Keratinocyte (primary cell): ENCODE measurements at regions not wholly inside any gene's neighbourhood (a gene's known extent, or its start where the extent isn't known, plus 50 kb on each side); places are given as distances from the start of the nearest gene placed in this dataset.

Experiments
- DNase-seq: peaks from one replicate; pipeline ENCODE4 v3.0.0-alpha.2; 2011; ENCODE audit warnings: low read depth, missing footprints, low spot score
- FAIRE-seq: peaks from 2 replicates; lab custom pipeline; 2011; peaks lifted over from hg19 to GRCh38; lab: Jason Lieb, UNC
- H2AFZ ChIP-seq: 2 replicates; pipeline ENCODE4 v1.6.0; 2012; ENCODE audit warnings: low read length, control low read depth, inconsistent platforms; ENCODE audit not compliant: control insufficient read depth
- H3K27ac ChIP-seq: 2 replicates; pipeline ENCODE4 v1.5.1; 2011; ENCODE audit warnings: low read length; ENCODE audit not compliant: control insufficient read depth, insufficient read depth
- H3K27me3 ChIP-seq: 3 replicates; pipeline ENCODE4 v1.6.0; 2011; ENCODE audit warnings: low read length; ENCODE audit not compliant: control insufficient read depth, insufficient read depth; ENCODE audit errors: extremely low read depth
- H3K36me3 ChIP-seq, 2 experiments: 2 replicates in 1 of 2; 3 replicates in 1 of 2; pipeline ENCODE4 v1.5.1; 2011; ENCODE audit warnings: low read length in 2 of 2, mild to moderate bottlenecking in 1 of 2; ENCODE audit not compliant: control insufficient read depth in 2 of 2, insufficient read depth in 2 of 2; ENCODE audit errors: extremely low read depth in 1 of 2
- H3K4me1 ChIP-seq: 3 replicates; pipeline ENCODE4 v1.5.1; 2011; ENCODE audit warnings: low read length; ENCODE audit not compliant: control insufficient read depth, insufficient read depth; ENCODE audit errors: extremely low read depth
- H3K4me2 ChIP-seq: 3 replicates; pipeline ENCODE4 v1.6.0; 2011; ENCODE audit warnings: low read depth, low read length; ENCODE audit not compliant: control insufficient read depth, insufficient read depth; ENCODE audit errors: extremely low read depth
- H3K4me3 ChIP-seq, 3 experiments: fragments of 200-600 bp in 1 of 3; sonication (generic) in 1 of 3; 2 replicates in 2 of 3; 3 replicates in 1 of 3; pipeline ENCODE4 v1.5.1; 2011 to 2016; ENCODE audit warnings: low read length in 3 of 3, mild to moderate bottlenecking in 3 of 3, control low read depth in 2 of 3, inconsistent platforms in 1 of 3, low read depth in 1 of 3, mixed read lengths in 1 of 3, mixed run types in 1 of 3, moderate library complexity in 1 of 3; ENCODE audit not compliant: control insufficient read depth in 2 of 3, insufficient read depth in 2 of 3; ENCODE audit errors: extremely low read depth in 1 of 3
- H3K79me2 ChIP-seq: 2 replicates; pipeline ENCODE4 v1.6.0; 2012; ENCODE audit warnings: low read length; ENCODE audit not compliant: control insufficient read depth, insufficient read depth
- H3K9ac ChIP-seq: 3 replicates; pipeline ENCODE4 v1.6.0; 2011; ENCODE audit warnings: low read length; ENCODE audit not compliant: control insufficient read depth, insufficient read depth; ENCODE audit errors: extremely low read depth
- H3K9me1 ChIP-seq: 3 replicates; pipeline ENCODE4 v1.6.0; 2011; ENCODE audit warnings: low read length; ENCODE audit not compliant: control insufficient read depth, insufficient read depth; ENCODE audit errors: extremely low read depth
- H3K9me3 ChIP-seq: 2 replicates; pipeline ENCODE4 v1.5.1; 2012; ENCODE audit warnings: low read depth, low read length; ENCODE audit not compliant: control insufficient read depth
- H4K20me1 ChIP-seq: 3 replicates; pipeline ENCODE4 v1.6.0; 2011; ENCODE audit warnings: low read length; ENCODE audit not compliant: control insufficient read depth, insufficient read depth; ENCODE audit errors: extremely low read depth
- EZH2 ChIP-seq: IDR thresholded peaks from one replicate; pipeline ENCODE4 v1.6.1; 2012; ENCODE audit warnings: inconsistent platforms, mild to moderate bottlenecking, low read length, moderate library complexity
- dilution Hi-C: fragments of 300-500 bp; cut with MboI; formaldehyde crosslinking; loops from one replicate; pipeline ENCODE4 v1.7.0; 2020; ENCODE audit warnings: low sequenced_read_pairs; ENCODE audit not compliant: extremely low pct_ligation_motif_present
- TF ChIP-seq, protein P1 (sequence below), 3 experiments: IDR thresholded peaks in 1 of 3; conservative IDR thresholded peaks in 1 of 3; optimal IDR thresholded peaks in 1 of 3; 2 replicates in 2 of 3; 3 replicates in 1 of 3; pipeline versions ENCODE3 to v1.5.1; 2011; ENCODE audit warnings: low read length in 3 of 3, mild to moderate bottlenecking in 3 of 3, moderate library complexity in 2 of 3, control low read depth in 1 of 3, inconsistent platforms in 1 of 3; ENCODE audit not compliant: insufficient read depth in 2 of 3; ENCODE audit errors: extremely low read depth in 1 of 3

DNA sequence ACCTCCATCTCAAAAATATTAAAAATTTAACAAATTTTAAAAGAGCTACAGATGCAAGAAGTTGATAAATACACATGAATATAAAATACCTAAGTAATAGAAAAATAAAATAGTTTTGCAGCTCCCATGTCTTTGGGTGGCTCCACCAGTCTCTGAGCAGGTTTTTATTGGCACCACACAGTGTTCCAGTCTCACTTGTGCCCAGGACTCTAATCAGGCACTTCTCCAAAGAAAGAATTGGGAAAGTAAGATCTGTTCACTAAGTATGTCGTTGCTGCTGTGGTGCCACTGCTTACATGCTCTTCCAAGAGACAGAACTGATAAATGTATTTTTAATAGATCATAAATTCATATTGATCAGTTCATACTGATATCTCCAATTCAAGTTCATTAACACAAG, 92.5 kb upstream of the ABI3BP start:
- Histone ChIP-seq H2AFZ (no peak overlapping the region), H3K27me3 (no peaks in the 10 kb centered on the region), H3K4me3 (no peak overlapping the region), H3K4me1 (no peaks in the 10 kb centered on the region), H4K20me1 (no peaks in the 10 kb centered on the region), H3K79me2 (no peaks in the 10 kb centered on the region), H3K4me2 (no peak overlapping the region), H3K27ac (no peak overlapping the region), H3K36me3 (no peaks in the 10 kb centered on the region), H3K9ac (no peak overlapping the region), H3K9me1 (no peaks in the 10 kb centered on the region), H3K9me3 (no peaks in the 10 kb centered on the region)
- TF ChIP-seq, protein P1, sequence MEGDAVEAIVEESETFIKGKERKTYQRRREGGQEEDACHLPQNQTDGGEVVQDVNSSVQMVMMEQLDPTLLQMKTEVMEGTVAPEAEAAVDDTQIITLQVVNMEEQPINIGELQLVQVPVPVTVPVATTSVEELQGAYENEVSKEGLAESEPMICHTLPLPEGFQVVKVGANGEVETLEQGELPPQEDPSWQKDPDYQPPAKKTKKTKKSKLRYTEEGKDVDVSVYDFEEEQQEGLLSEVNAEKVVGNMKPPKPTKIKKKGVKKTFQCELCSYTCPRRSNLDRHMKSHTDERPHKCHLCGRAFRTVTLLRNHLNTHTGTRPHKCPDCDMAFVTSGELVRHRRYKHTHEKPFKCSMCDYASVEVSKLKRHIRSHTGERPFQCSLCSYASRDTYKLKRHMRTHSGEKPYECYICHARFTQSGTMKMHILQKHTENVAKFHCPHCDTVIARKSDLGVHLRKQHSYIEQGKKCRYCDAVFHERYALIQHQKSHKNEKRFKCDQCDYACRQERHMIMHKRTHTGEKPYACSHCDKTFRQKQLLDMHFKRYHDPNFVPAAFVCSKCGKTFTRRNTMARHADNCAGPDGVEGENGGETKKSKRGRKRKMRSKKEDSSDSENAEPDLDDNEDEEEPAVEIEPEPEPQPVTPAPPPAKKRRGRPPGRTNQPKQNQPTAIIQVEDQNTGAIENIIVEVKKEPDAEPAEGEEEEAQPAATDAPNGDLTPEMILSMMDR (optimal IDR thresholded peaks at IDR 0.05 in 1 of 3, IDR thresholded peaks at IDR 0.05 in 1 of 3, conservative IDR thresholded peaks at IDR 0.05 in 1 of 3; ENCODE audit: extremely low read depth in 1 of 3, insufficient read depth in 2 of 3, low read length in 3 of 3) = no peak
- no peak for TF ChIP-seq EZH2
- FAIRE-seq (no peak), DNase-seq (no peak)
- dilution Hi-C loops = no loop called here

DNA sequence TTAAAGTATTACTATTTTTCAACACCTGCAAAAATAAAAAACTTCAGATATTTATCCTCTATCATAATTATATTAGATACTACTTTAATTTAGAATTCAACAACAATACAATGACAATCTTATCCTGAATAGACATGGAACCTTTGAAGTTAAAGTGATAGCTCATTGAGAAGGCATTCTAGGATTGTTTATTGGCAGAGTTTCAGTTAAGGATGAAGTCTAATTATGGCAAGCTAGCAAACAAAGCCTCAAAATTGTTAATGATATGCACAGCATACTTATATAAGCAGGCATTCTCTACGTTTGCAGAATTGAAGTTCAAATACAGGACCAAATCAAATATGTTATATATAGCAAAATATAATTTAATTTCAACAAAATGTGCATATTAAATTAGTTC, 91.2 kb upstream of the ABI3BP start:
- no peaks in the 10 kb centered on the region for H3K9me1 ChIP-seq
- no peaks in the 10 kb centered on the region for H3K4me1 ChIP-seq
- no peaks in the 10 kb centered on the region for H3K36me3 ChIP-seq
- H2AFZ ChIP-seq = no peak overlapping the region
- FAIRE-seq (no peak), DNase-seq (no peak)
- H3K27ac ChIP-seq = no peak overlapping the region
- dilution Hi-C loops = no loop called here
- H3K9ac ChIP-seq = no peak overlapping the region
- H3K79me2 ChIP-seq = no peaks in the 10 kb centered on the region
- no peaks in the 10 kb centered on the region for H3K27me3 ChIP-seq
- H3K9me3 ChIP-seq = no peaks in the 10 kb centered on the region
- no peaks in the 10 kb centered on the region for H4K20me1 ChIP-seq
- H3K4me3 ChIP-seq = no peak overlapping the region
- TF ChIP-seq EZH2 = no peak
- TF ChIP-seq, protein P1 (optimal IDR thresholded peaks at IDR 0.05 in 1 of 3, IDR thresholded peaks at IDR 0.05 in 1 of 3, conservative IDR thresholded peaks at IDR 0.05 in 1 of 3; ENCODE audit: extremely low read depth in 1 of 3, insufficient read depth in 2 of 3, low read length in 3 of 3) = no peak
- H3K4me2 ChIP-seq = no peak overlapping the region
